Nephron progenitor cell (in vitro differentiated cells): ENCODE measurements at regions not wholly inside any gene's neighbourhood (a gene's known extent, or its start where the extent isn't known, plus 50 kb on each side); places are given as distances from the start of the nearest gene placed in this dataset.

Experiments
- DNase-seq: peaks from one replicate; pipeline ENCODE4 v3.0.0; 2021
- H3K27ac Mint-ChIP-seq: 2 replicates; pipeline ENCODE4 v1.8.0; 2021; ENCODE audit warnings: mild to moderate bottlenecking, moderate library complexity, mixed read lengths
- H3K27me3 Mint-ChIP-seq: 2 replicates; pipeline ENCODE4 v1.8.0; 2021; ENCODE audit warnings: mild to moderate bottlenecking, low read depth, mixed read lengths; ENCODE audit not compliant: poor library complexity
- H3K36me3 Mint-ChIP-seq: 2 replicates; pipeline ENCODE4 v1.8.0; 2021; ENCODE audit warnings: low read depth, mixed read lengths
- H3K4me1 Mint-ChIP-seq: 2 replicates; pipeline ENCODE4 v1.8.0; 2021; ENCODE audit warnings: mixed read lengths
- H3K4me3 Mint-ChIP-seq: 2 replicates; pipeline ENCODE4 v1.8.0; 2021; ENCODE audit warnings: mild to moderate bottlenecking, moderate library complexity, mixed read lengths
- H3K9me3 Mint-ChIP-seq: 2 replicates; pipeline ENCODE4 v1.8.0; 2021; ENCODE audit warnings: mild to moderate bottlenecking, moderate library complexity, mixed read lengths
- TF ChIP-seq, protein P1 (sequence below): fragments of 200-600 bp; sonication (generic); IDR thresholded peaks from 2 replicates; pipeline ENCODE4 v1.5.0; 2021; ENCODE audit warnings: antibody characterized with exemption

GRCh38 chr5:159836691-159837090, 79.6 kb upstream of the ADRA1B start:
- no peak overlapping the region for H3K27ac Mint-ChIP-seq

GRCh38 chr5:159837860-159838259, 78.4 kb upstream of the ADRA1B start:
- H3K36me3 Mint-ChIP-seq = no peaks in the 10 kb centered on the region
- TF ChIP-seq, protein P1, sequence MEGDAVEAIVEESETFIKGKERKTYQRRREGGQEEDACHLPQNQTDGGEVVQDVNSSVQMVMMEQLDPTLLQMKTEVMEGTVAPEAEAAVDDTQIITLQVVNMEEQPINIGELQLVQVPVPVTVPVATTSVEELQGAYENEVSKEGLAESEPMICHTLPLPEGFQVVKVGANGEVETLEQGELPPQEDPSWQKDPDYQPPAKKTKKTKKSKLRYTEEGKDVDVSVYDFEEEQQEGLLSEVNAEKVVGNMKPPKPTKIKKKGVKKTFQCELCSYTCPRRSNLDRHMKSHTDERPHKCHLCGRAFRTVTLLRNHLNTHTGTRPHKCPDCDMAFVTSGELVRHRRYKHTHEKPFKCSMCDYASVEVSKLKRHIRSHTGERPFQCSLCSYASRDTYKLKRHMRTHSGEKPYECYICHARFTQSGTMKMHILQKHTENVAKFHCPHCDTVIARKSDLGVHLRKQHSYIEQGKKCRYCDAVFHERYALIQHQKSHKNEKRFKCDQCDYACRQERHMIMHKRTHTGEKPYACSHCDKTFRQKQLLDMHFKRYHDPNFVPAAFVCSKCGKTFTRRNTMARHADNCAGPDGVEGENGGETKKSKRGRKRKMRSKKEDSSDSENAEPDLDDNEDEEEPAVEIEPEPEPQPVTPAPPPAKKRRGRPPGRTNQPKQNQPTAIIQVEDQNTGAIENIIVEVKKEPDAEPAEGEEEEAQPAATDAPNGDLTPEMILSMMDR = no peak
- no peaks in the 10 kb centered on the region for H3K4me1 Mint-ChIP-seq
- no peak for DNase-seq
- H3K4me3 Mint-ChIP-seq = no peak overlapping the region
- H3K9me3 Mint-ChIP-seq = no peaks in the 10 kb centered on the region
- H3K27ac Mint-ChIP-seq = no peak overlapping the region
- H3K27me3 Mint-ChIP-seq = peaks cover 14% of the 10 kb centered on the region

More at GRCh38 chr5:159836691-159837090, 79.6 kb upstream of the ADRA1B start:
- H3K4me1 Mint-ChIP-seq = no peaks in the 10 kb centered on the region
- H3K9me3 Mint-ChIP-seq = no peaks in the 10 kb centered on the region
- TF ChIP-seq, protein P1 = no peak
- H3K4me3 Mint-ChIP-seq = no peak overlapping the region
- no peak for DNase-seq
- H3K27me3 Mint-ChIP-seq = peaks cover 14% of the 10 kb centered on the region
- no peaks in the 10 kb centered on the region for H3K36me3 Mint-ChIP-seq

GRCh38 chr5:159838551-159839222, 77.6 kb upstream of the ADRA1B start:
- no peaks in the 10 kb centered on the region for H3K9me3 Mint-ChIP-seq
- peaks cover 14% of the 10 kb centered on the region for H3K27me3 Mint-ChIP-seq
- no peaks in the 10 kb centered on the region for H3K36me3 Mint-ChIP-seq
- no peak overlapping the region for H3K27ac Mint-ChIP-seq
- no peak for DNase-seq
- TF ChIP-seq, protein P1 = no peak
- no peaks in the 10 kb centered on the region for H3K4me1 Mint-ChIP-seq
- no peak overlapping the region for H3K4me3 Mint-ChIP-seq

DNA sequence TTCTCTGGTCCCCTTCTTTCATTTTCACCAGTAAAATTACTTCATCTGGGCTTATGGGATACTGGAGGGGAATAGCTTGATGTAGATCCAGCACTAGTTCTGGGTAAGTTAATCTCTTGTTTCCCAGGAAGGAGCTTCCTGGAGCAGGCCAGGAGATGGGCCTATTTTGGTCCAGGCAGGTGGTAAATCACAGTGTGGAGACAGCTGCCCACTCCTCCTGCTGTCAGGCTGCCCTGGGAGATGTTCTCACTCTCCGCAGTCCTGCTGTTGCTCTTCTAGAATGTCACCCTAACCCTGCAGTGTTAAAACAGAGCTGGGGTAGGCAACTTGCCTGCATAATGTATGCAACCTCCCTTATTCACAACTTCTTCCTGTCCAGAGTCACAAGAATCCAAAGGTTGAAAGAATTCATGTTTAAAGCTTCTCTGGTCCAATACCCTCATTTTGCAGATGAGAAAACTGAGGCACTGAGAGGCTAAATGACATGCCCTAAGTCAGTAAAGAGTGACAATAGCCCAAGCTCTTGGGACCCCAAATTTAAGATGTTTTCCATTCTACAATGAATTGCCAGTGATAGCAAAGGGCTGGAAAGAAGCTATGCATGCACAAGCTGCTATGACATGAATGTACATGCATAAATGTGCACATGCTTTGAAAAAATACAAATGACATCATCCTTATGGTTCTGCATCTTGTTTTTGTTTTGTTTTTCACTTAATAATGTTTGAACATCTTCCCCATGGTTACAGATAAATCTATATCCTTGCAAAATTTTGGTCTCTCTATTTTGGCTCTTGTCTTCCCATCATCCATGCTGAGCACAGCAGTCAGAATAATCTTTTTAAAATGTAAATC, 71.8 kb upstream of the ADRA1B start:
- TF ChIP-seq, protein P1 = no peak
- no peaks in the 10 kb centered on the region for H3K9me3 Mint-ChIP-seq
- H3K27ac Mint-ChIP-seq = no peak overlapping the region
- no peak for DNase-seq
- H3K4me1 Mint-ChIP-seq = peaks cover 10% of the 10 kb centered on the region
- no peak overlapping the region for H3K4me3 Mint-ChIP-seq
- H3K27me3 Mint-ChIP-seq = peaks cover 29% of the 10 kb centered on the region
- H3K36me3 Mint-ChIP-seq = no peaks in the 10 kb centered on the region

DNA sequence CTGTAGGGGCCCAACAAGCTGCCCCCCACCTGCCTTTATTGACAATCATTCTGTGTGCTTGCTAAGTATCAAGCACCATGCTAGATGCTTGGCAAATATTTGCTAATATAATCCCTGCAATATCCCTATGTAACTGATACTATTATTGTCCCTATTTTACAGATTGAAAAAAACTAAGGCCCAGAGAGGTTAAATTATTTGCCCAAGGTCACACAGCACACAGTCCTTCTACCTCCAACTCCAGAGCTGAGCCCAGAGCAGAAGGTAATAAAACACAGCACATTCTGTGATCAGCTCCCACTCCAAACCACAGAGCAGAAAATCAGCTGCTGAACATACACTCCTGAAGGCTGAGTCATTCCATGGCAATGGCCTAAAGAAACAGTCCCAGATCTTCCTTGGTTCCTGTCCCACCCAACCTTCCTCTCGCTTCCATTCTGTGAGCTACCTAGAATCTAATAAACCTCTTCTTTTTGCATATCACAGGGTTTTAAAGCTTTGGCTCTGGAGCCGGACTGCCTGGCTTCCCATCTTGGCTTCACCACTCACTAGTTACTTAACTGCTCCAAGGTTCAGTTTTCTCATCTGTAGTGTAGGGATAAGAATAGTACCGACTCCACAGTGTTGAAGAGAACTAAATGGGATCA, 66.7 kb upstream of the ADRA1B start:
- peaks cover 17% of the 10 kb centered on the region for H3K4me1 Mint-ChIP-seq
- H3K36me3 Mint-ChIP-seq = no peaks in the 10 kb centered on the region
- H3K9me3 Mint-ChIP-seq = peaks cover 11% of the 10 kb centered on the region
- H3K27me3 Mint-ChIP-seq = peaks cover 17% of the 10 kb centered on the region
- no peak overlapping the region for H3K27ac Mint-ChIP-seq
- no peak overlapping the region for H3K4me3 Mint-ChIP-seq
- no peak for DNase-seq
- TF ChIP-seq, protein P1 = no peak
